Astrocyte of the cerebellum (primary cell): ENCODE measurements at regions not wholly inside any gene's neighbourhood (a gene's known extent, or its start where the extent isn't known, plus 50 kb on each side); places are given as distances from the start of the nearest gene placed in this dataset.

ENCODE experiments used
- DNase-seq: peaks from one replicate; pipeline ENCODE4 v3.0.0-alpha.2; 2011; ENCODE audit warnings: low read depth
- H3K4me3 ChIP-seq: 2 replicates; pipeline ENCODE4 v1.5.1; 2011; ENCODE audit warnings: mild to moderate bottlenecking, low read depth, low read length, moderate library complexity
- CTCF ChIP-seq: IDR thresholded peaks from 2 replicates; pipeline ENCODE4 v1.5.1; 2012; ENCODE audit warnings: low read length, low read depth, moderate library complexity, mild to moderate bottlenecking; ENCODE audit errors: missing control alignments
- in situ Hi-C: cut with HindIII; loops from 2 replicates; pipeline ENCODE4 v1.10.0; 2017; ENCODE audit warnings: low sequenced_read_pairs

DNA sequence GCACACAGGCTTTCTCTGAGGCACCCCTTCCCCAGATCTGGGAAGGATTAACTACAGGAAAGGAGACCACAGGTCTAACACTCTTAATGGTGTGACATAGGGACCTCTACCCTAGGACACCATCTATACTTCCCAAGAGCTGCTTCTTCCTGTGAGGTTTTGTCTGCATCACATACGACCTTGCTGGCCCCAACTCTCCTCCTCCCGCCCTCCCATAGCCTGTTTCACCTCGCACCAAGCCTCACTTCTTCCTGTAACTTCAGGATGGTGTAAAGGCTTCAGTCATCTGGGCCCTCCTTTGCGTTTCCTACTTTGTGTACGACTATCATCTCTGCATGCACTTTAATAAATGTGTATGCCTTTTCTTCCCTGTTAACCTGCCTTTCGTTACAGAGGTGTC is 274.3 kb downstream of the KLF6 start:
- TF ChIP-seq CTCF: no peak
- no peak for DNase-seq
- no peak overlapping the region for H3K4me3 ChIP-seq
- in situ Hi-C loops: no loop called here

GRCh38 chr10:3509355-3509754 is 275.7 kb downstream of the KLF6 start:
- DNase-seq: no peak
- H3K4me3 ChIP-seq: no peak overlapping the region
- TF ChIP-seq CTCF: no peak
- in situ Hi-C loops: no loop called here

DNA sequence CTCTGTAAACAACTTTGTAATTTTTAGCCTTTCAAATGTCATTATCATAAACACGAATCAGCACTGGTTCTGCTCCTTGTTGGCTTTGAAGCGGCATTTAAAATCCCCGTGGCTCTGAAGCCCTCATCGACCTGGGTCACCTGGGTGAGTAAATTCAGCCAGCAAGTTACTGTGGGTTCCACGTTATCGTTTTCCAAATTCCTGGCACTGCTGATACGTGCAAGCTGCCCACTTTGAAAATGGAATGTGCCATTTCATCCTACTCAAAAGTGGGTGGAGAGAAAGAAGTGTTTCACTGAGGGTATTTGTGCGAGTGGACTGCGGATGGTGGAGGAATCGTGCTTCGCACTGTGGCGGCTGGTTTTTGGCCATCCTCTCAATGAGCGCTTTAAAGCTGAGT is 281.7 kb downstream of the KLF6 start:
- no peak overlapping the region for H3K4me3 ChIP-seq
- no peak for TF ChIP-seq CTCF
- in situ Hi-C loops: no loop called here
- no peak for DNase-seq

GRCh38 chr10:3502673-3503072 is 282.3 kb downstream of the KLF6 start:
- no peak overlapping the region for H3K4me3 ChIP-seq
- no peak for DNase-seq
- in situ Hi-C loops: no loop called here
- no peak for TF ChIP-seq CTCF

DNA sequence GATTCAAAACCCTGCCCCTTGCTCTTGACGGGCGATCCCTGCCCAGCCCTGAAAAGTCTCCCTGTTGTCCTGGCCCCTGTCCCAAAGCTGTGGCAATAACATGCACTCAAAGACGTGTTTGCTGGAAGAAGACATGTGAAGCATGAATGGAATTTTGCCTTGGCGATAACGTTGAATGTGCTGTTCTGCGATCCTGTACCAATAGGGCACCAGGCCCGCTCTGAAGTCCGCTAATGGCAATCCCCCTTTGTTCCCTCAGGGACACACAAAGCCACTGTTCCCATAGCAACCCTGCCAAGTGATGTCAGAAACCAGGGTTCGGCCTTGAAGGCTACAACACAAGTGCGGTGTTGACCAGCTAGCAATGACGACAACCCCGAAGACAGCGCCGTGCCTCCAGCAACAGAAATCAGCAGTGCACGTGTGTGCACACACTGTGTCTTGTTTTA is 284.6 kb downstream of the KLF6 start:
- no peak for TF ChIP-seq CTCF
- DNase-seq: peak; percentile 93
- in situ Hi-C loops: no loop called here
- no peak overlapping the region for H3K4me3 ChIP-seq

GRCh38 chr10:3499120-3499519 is 285.9 kb downstream of the KLF6 start:
- in situ Hi-C loops: no loop called here
- H3K4me3 ChIP-seq: no peak overlapping the region
- no peak for TF ChIP-seq CTCF
- DNase-seq: no peak

GRCh38 chr10:3497581-3497980 is 287.4 kb downstream of the KLF6 start:
- in situ Hi-C loops: no loop called here
- DNase-seq: no peak
- no peak for TF ChIP-seq CTCF
- no peak overlapping the region for H3K4me3 ChIP-seq
